K562 (cell line): ENCODE measurements at regions not wholly inside any gene's neighbourhood (a gene's known extent, or its start where the extent isn't known, plus 50 kb on each side); places are given as distances from the start of the nearest gene placed in this dataset.

ENCODE experiments used
- ATAC-seq: fragments of 200-7000 bp; cut with Tn5 transposase; 3 replicates; pipeline ENCODE4 v1.9.1; 2020; ENCODE audit warnings: moderate library complexity
- BruUV-seq: library from RNA; stranded (reverse); fragments of 400-500 nt; replicated peaks from 2 replicates; lab custom pipeline; 2021; lab: Mats Ljungman, UMichigan
- CTCF ChIA-PET: fragments of 300-600 bp; formaldehyde crosslinking; extraction: SDS; loops from one replicate; lab custom pipeline; 2021; ENCODE audit warnings: low intra/inter-chr PET ratio; lab: Yijun Ruan, JAX
- POLR2A ChIA-PET: fragments of 300-600, 350-650 bp; sonication (Branson Sonifier 250); formaldehyde crosslinking; extraction: SDS; loops from one replicate; lab custom pipeline; 2021; ENCODE audit warnings: antibody characterized with exemption, inconsistent platforms; lab: Yijun Ruan, JAX
- DNase-seq, 4 experiments: peaks; one replicate each; pipeline versions ENCODE4 v3.0.0 to v3.0.0-alpha.2; 2011 to 2018; ENCODE audit warnings: low spot score in 3 of 4, mixed read lengths in 3 of 4; ENCODE audit errors: extremely low read depth in 1 of 4
- FAIRE-seq: peaks from 2 replicates; lab custom pipeline; 2011; peaks lifted over from hg19 to GRCh38; lab: Jason Lieb, UNC
- H2AFZ ChIP-seq: 2 replicates; pipeline ENCODE4 v1.6.0; 2011; ENCODE audit warnings: low read depth, low read length, control low read depth, inconsistent platforms
- H3K27ac ChIP-seq: fragments of 200-600 bp; 3 replicates; pipeline ENCODE4 v1.8.0; 2011; ENCODE audit warnings: low read depth, mild to moderate bottlenecking, control low read depth, inconsistent platforms, low read length, moderate library complexity, mixed read lengths; ENCODE audit errors: extremely low read depth
- H3K27me3 ChIP-seq, 2 experiments: fragments of 300-600 bp in 1 of 2; 2 replicates in 1 of 2; 3 replicates in 1 of 2; pipeline versions ENCODE4 v1.6.0 to v1.8.0; 2011; ENCODE audit warnings: inconsistent platforms in 2 of 2, low read length in 2 of 2, mild to moderate bottlenecking in 1 of 2, mixed read lengths in 1 of 2, moderate library complexity in 1 of 2; ENCODE audit not compliant: control insufficient read depth in 2 of 2, insufficient read depth in 2 of 2
- H3K36me3 ChIP-seq: fragments of 300-600 bp; 3 replicates; pipeline ENCODE4 v1.8.0; 2011; ENCODE audit warnings: mild to moderate bottlenecking, low read length, inconsistent platforms; ENCODE audit not compliant: control insufficient read depth, insufficient read depth
- H3K4me1 ChIP-seq, 2 experiments: fragments of 200-600 bp in 1 of 2; replicated peaks in 1 of 2; 2 replicates in 1 of 2; 3 replicates in 1 of 2; pipeline versions ENCODE4 v1.5.1 to v1.8.0; 2011; ENCODE audit warnings: inconsistent platforms in 2 of 2, low read length in 2 of 2, mild to moderate bottlenecking in 1 of 2, mixed read lengths in 1 of 2, moderate library complexity in 1 of 2; ENCODE audit not compliant: control insufficient read depth in 2 of 2, insufficient read depth in 2 of 2
- H3K4me2 ChIP-seq: 2 replicates; pipeline ENCODE4 v1.6.1; 2011; ENCODE audit warnings: low read length, control low read depth, inconsistent platforms, mixed read lengths; ENCODE audit not compliant: insufficient read depth
- H3K4me3 ChIP-seq: fragments of 200-600 bp; sonication (generic), shearing (Covaris generic); 2 replicates; pipeline ENCODE4 v1.5.1; 2016; ENCODE audit warnings: control low read depth, inconsistent platforms
- H3K79me2 ChIP-seq: fragments of 200-600 bp; 3 replicates; pipeline ENCODE4 v1.8.0; 2011; ENCODE audit warnings: low read length, inconsistent platforms; ENCODE audit not compliant: control insufficient read depth, insufficient read depth
- H3K9ac ChIP-seq, 2 experiments: 2 replicates each; pipeline versions ENCODE4 v1.6.0 to v1.6.1; 2011; ENCODE audit warnings: low read depth in 2 of 2, low read length in 2 of 2, control low read depth in 1 of 2, inconsistent platforms in 1 of 2, mild to moderate bottlenecking in 1 of 2, mixed read lengths in 1 of 2; ENCODE audit not compliant: insufficient read depth in 1 of 2
- H3K9me1 ChIP-seq: one replicate; pipeline ENCODE4 v1.6.0; 2011; ENCODE audit warnings: inconsistent platforms, mild to moderate bottlenecking, low read length, moderate library complexity; ENCODE audit not compliant: control insufficient read depth, insufficient read depth
- H3K9me3 ChIP-seq: replicated peaks from 2 replicates; pipeline ENCODE4 v1.5.1; 2011; ENCODE audit warnings: low read depth, low read length, inconsistent platforms; ENCODE audit not compliant: control insufficient read depth, insufficient read depth
- H4K20me1 ChIP-seq: replicated peaks from 2 replicates; pipeline ENCODE4 v1.6.1; 2011; ENCODE audit warnings: low read length, inconsistent platforms, mixed read lengths; ENCODE audit not compliant: control insufficient read depth, insufficient read depth
- BHLHE40 ChIP-seq: IDR thresholded peaks from 2 replicates; pipeline ENCODE4 v1.6.1; 2011; ENCODE audit warnings: low read length, improper control_type of control experiment
- CTCF ChIP-seq, 3 experiments: IDR thresholded peaks in 2 of 3; conservative IDR thresholded peaks in 1 of 3; 2 replicates each; pipeline ENCODE4 v1.5.1; 2011 to 2012; ENCODE audit warnings: low read length in 3 of 3, mild to moderate bottlenecking in 3 of 3, control low read depth in 2 of 3, improper control_type of control experiment in 1 of 3, inconsistent platforms in 1 of 3, low read depth in 1 of 3, mixed read lengths in 1 of 3, moderate library complexity in 1 of 3; ENCODE audit not compliant: insufficient read depth in 2 of 3
- ELF1 ChIP-seq: fragments of 200-800 bp; sonication (Bioruptor generic); IDR thresholded peaks from 2 replicates; pipeline ENCODE4 v1.6.1; 2016; ENCODE audit warnings: missing genetic modification characterization, missing compliant biosample characterization
- GATAD2B ChIP-seq: fragments of 450-650 bp; IDR thresholded peaks from 2 replicates; pipeline ENCODE4 v1.6.1; 2017; ENCODE audit warnings: mild to moderate bottlenecking, borderline replicate concordance
- HDAC2 ChIP-seq: fragments of 450-650 bp; IDR thresholded peaks from 2 replicates; pipeline ENCODE4 v1.6.1; 2016; ENCODE audit warnings: mild to moderate bottlenecking
- MCM3 ChIP-seq: fragments of 450-650 bp; IDR thresholded peaks from 2 replicates; pipeline ENCODE4 v1.6.1; 2016
- MITF ChIP-seq: IDR thresholded peaks from 2 replicates; pipeline ENCODE4 v1.6.1; 2014; ENCODE audit warnings: antibody characterized with exemption
- MTA2 ChIP-seq: fragments of 450-650 bp; IDR thresholded peaks from 2 replicates; pipeline ENCODE4 v1.6.1; 2016; ENCODE audit warnings: low read depth
- NR4A1 ChIP-seq, 2 experiments: fragments of 250-450 bp in 1 of 2; fragments of 450-650 bp in 1 of 2; sonication (Bioruptor Pico) in 1 of 2; IDR thresholded peaks; 2 replicates each; pipeline versions ENCODE4 v1.4.0 to v1.6.1; 2016 to 2020; ENCODE audit warnings: mild to moderate bottlenecking in 2 of 2, missing compliant biosample characterization in 1 of 2, missing genetic modification characterization in 1 of 2, moderate library complexity in 1 of 2
- PHF20 ChIP-seq: fragments of 450-650 bp; IDR thresholded peaks from 2 replicates; pipeline ENCODE4 v1.6.1; 2018; ENCODE audit not compliant: partially characterized antibody
- RAD21 ChIP-seq, 2 experiments: fragments of 250-450 bp in 1 of 2; fragments of 450-650 bp in 1 of 2; sonication (Bioruptor Pico) in 1 of 2; formaldehyde crosslinking in 1 of 2; IDR thresholded peaks in 1 of 2; conservative IDR thresholded peaks in 1 of 2; 2 replicates each; pipeline versions ENCODE4 v1.4.0 to v1.8.0; 2020 to 2022; ENCODE audit warnings: mild to moderate bottlenecking in 2 of 2, moderate library complexity in 1 of 2
- RBM17 ChIP-seq: fragments of 200-400 bp; formaldehyde crosslinking; IDR thresholded peaks from 2 replicates; pipeline ENCODE4 v1.6.1; 2017; ENCODE audit warnings: low read depth, mild to moderate bottlenecking, low read length, borderline replicate concordance
- SMAD1 ChIP-seq: fragments of 150-350 bp; IDR thresholded peaks from 2 replicates; pipeline ENCODE4 v1.6.1; 2014; ENCODE audit warnings: low read length, low read depth; ENCODE audit not compliant: partially characterized antibody
- THRB ChIP-seq: fragments of 450-650 bp; formaldehyde crosslinking; conservative IDR thresholded peaks from 2 replicates; pipeline ENCODE4 v1.4.0; 2022; ENCODE audit warnings: mild to moderate bottlenecking, missing genetic modification characterization
- ZNF384 ChIP-seq: IDR thresholded peaks from 2 replicates; pipeline ENCODE4 v1.6.1; 2012; ENCODE audit warnings: low read depth, low read length, improper control_type of control experiment
- ZNF449 ChIP-seq: fragments of 250-450 bp; sonication (Bioruptor Pico); IDR thresholded peaks from 2 replicates; pipeline ENCODE4 v1.8.0; 2022; ENCODE audit warnings: moderate library complexity, mild to moderate bottlenecking, inconsistent platforms
- ZNF79 ChIP-seq: fragments of 250-450 bp; sonication (Bioruptor Pico); IDR thresholded peaks from 2 replicates; pipeline ENCODE4 v1.4.0; 2020; ENCODE audit warnings: low read depth, mild to moderate bottlenecking, moderate library complexity
- WGBS: fragments of 100-300 bp; shearing (Covaris generic); methylation state at CpG from one replicate; pipeline ENCODE4 v1.1.6; 2016; ENCODE audit warnings: low coverage, mixed read lengths; ENCODE audit not compliant: insufficient coverage; ENCODE audit errors: missing lambda C conversion rate; 5-methylcytosine and 5-hydroxymethylcytosine counted together
- in situ Hi-C: fragments of 300-500 bp; cut with MboI; formaldehyde crosslinking; loops from 4 replicates; pipeline ENCODE4 v1.15.0; 2018; ENCODE audit warnings: inconsistent platforms, mixed read lengths
- intact Hi-C: fragments of 100-400 bp; cut with micrococcal nuclease; formaldehyde crosslinking; loops from 2 replicates; pipeline ENCODE4 v1.14.2; 2022

- ChIA-PET CTCF (interaction anchor here (0.6 to 2.6 kb wide), 5 partner anchors 32 to 634 kb away, joined by 3 to 34 read pairs (median 6); no protein-coding TSS in a partner anchor), POLR2A (interaction anchor here (0.8 kb wide), 1 partner anchor 417 kb away, joined by 3 read pairs; no protein-coding TSS in a partner anchor)
- no peaks in the 10 kb centered on the region for H3K9me1 ChIP-seq
- H2AFZ ChIP-seq: no peak overlapping the region
- H4K20me1 ChIP-seq: no peaks in the 10 kb centered on the region
- H3K4me1 ChIP-seq: no peaks in the 10 kb centered on the region
- 5% methylated on average over 2 of the region's 2 CpGs for WGBS
- H3K36me3 ChIP-seq: no peaks in the 10 kb centered on the region
- H3K9me3 ChIP-seq: no peaks in the 10 kb centered on the region
- H3K27me3 ChIP-seq: no peaks in the 10 kb centered on the region
- H3K4me2 ChIP-seq: no peak overlapping the region
- in situ Hi-C loops: loop anchor here (10.0 to 25.0 kb wide), 2 partner anchors 630 to 1652 kb away; no protein-coding TSS in a partner anchor
- DNase-seq (peak in 2 of 4 experiments; percentile 13 to 33), FAIRE-seq (no peak), ATAC-seq (no peak)
- H3K9ac ChIP-seq: no peak overlapping the region
- H3K4me3 ChIP-seq: no peak overlapping the region
- intact Hi-C loops: loop anchor here (1.0 to 5.0 kb wide), 3 partner anchors 420 to 1107 kb away; no protein-coding TSS in a partner anchor
- no peak overlapping the region for H3K27ac ChIP-seq
- no peaks in the 10 kb centered on the region for H3K79me2 ChIP-seq
- no TSS peak for BruUV-seq
- no peak for TF ChIP-seq PHF20
- TF ChIP-seq THRB (CRISPR knock-in tag): no peak
- TF ChIP-seq RBM17: no peak
- TF ChIP-seq ZNF384: peak; percentile 59
- TF ChIP-seq HDAC2: no peak
- TF ChIP-seq SMAD1: no peak
- peak in 1 of 3 experiments; percentile 58; a peak in 3 of 6 replicates for TF ChIP-seq CTCF (IDR thresholded peaks at IDR 0.05 in 2 of 3, conservative IDR thresholded peaks at IDR 0.05 in 1 of 3; ENCODE audit: insufficient read depth in 2 of 3, low read depth in 1 of 3, low read length in 3 of 3)
- no peak for TF ChIP-seq MITF
- no peak for TF ChIP-seq BHLHE40
- TF ChIP-seq NR4A1 (CRISPR knock-in tag; IDR thresholded peaks at IDR 0.05): no peak
- TF ChIP-seq NR4A1 (tag; IDR thresholded peaks at IDR 0.05): no peak
- no peak for TF ChIP-seq ZNF449
- TF ChIP-seq ELF1 (tag): no peak
- TF ChIP-seq ZNF79: no peak
- no peak for TF ChIP-seq GATAD2B
- TF ChIP-seq RAD21 (CRISPR knock-in tag; conservative IDR thresholded peaks at IDR 0.05 in 1 of 2, IDR thresholded peaks at IDR 0.05 in 1 of 2): peak; percentile 54 to 62
- no peak for TF ChIP-seq MTA2
- no peak for TF ChIP-seq MCM3
These were observed 520.8 kb downstream of the EPM2A start for GRCh38 chr6:145214570-145214969.
